ENCODE measurements at regions not wholly inside any gene's neighbourhood (a gene's known extent, or its start where the extent isn't known, plus 50 kb on each side); places are given as distances from the start of the nearest gene placed in this dataset.
"Not testable (repeated sequence)": the region's sequence is repeated elsewhere in the genome, so short reads cannot be mapped to it uniquely, and the experiment has no call there.

- DNase-seq (ENCODE audit: low spot score): no peak
- TF ChIP-seq CTCF (IDR thresholded peaks at IDR 0.05; ENCODE audit: extremely low read depth, missing control alignments): no peak
These were observed 202.3 kb upstream of the IGF1 start for GRCh38 chr12:102682366-102683289.

- TF ChIP-seq CTCF (IDR thresholded peaks at IDR 0.05; ENCODE audit: extremely low read depth, missing control alignments): no peak
- DNase-seq (ENCODE audit: low spot score): no peak
These were observed 201.4 kb upstream of the IGF1 start for GRCh38 chr12:102681747-102682146.

GRCh38 chr12:102681309-102681708 is 200.9 kb upstream of the IGF1 start:
- DNase-seq (ENCODE audit: low spot score): no peak
- no peak for TF ChIP-seq CTCF (IDR thresholded peaks at IDR 0.05; ENCODE audit: extremely low read depth, missing control alignments)

GRCh38 chr12:102680304-102680703 is 199.9 kb upstream of the IGF1 start:
- TF ChIP-seq CTCF (IDR thresholded peaks at IDR 0.05; ENCODE audit: extremely low read depth, missing control alignments): no peak
- DNase-seq (ENCODE audit: low spot score): no peak

- DNase-seq (ENCODE audit: low spot score): no peak
- no peak for TF ChIP-seq CTCF (IDR thresholded peaks at IDR 0.05; ENCODE audit: extremely low read depth, missing control alignments)
These were observed 196.4 kb upstream of the IGF1 start for GRCh38 chr12:102676812-102677211.

GRCh38 chr12:102675672-102676071 is 195.3 kb upstream of the IGF1 start:
- TF ChIP-seq CTCF (IDR thresholded peaks at IDR 0.05; ENCODE audit: extremely low read depth, missing control alignments): no peak
- no peak for DNase-seq (ENCODE audit: low spot score)

- no peak for TF ChIP-seq CTCF (IDR thresholded peaks at IDR 0.05; ENCODE audit: extremely low read depth, missing control alignments)
- no peak for DNase-seq (ENCODE audit: low spot score)
These were observed 193.2 kb upstream of the IGF1 start for GRCh38 chr12:102673606-102674005.

GRCh38 chr12:102672212-102672611 is 191.8 kb upstream of the IGF1 start:
- not testable (repeated sequence) for DNase-seq (ENCODE audit: low spot score)
